ENCODE measurements at regions not wholly inside any gene's neighbourhood (a gene's known extent, or its start where the extent isn't known, plus 50 kb on each side); places are given as distances from the start of the nearest gene placed in this dataset.

DNA sequence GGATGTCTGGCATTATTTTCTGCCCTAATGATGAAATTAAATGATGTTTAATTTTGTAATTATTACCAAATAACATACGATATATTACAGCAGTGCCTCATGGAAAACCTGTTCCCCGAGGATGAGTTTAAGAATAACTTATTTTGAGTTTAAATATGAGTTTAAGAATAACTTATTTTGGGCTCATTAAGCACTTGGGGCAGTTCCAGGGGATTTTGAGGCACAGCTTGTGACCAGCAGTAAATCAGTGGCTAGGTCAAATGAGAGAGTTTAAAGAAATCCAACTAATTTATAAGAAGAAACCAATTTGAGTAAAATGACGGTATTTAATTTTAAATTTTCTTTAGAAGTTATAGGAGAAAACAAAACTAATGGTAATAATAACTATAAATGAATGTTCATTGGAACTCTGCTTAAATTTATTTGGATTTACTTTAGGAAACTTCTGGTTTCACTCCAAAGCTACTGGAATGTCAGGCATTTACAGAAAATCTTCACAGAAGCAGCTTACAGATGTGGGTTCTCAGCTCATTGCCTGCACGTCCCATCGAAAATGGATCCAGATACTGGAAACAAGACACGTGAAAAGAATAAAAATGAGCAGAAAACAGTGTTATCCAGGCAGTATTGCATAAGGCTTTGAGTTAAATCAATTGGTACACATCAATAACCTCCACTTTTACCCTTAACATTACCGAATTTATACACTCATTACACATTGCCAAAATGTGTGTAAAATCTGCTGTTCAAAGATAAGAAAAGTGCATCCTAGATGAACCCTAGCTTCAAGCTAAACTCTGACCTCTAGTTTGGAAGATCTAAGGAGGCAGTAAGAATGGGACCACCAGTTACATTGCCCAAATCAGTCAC lies 784.5 kb upstream of the IGFBP3 start:
- WGBS, 2 donors, result 54 to 63% methylated on average over 7 of the region's 7 CpGs
- no peaks in the 10 kb centered on the region for H3K27me3 ChIP-seq
- no peaks in the 10 kb centered on the region for H3K36me3 ChIP-seq
- TF ChIP-seq POLR2A (IDR thresholded peaks at IDR 0.05), result no peak
- TF ChIP-seq, protein P1, sequence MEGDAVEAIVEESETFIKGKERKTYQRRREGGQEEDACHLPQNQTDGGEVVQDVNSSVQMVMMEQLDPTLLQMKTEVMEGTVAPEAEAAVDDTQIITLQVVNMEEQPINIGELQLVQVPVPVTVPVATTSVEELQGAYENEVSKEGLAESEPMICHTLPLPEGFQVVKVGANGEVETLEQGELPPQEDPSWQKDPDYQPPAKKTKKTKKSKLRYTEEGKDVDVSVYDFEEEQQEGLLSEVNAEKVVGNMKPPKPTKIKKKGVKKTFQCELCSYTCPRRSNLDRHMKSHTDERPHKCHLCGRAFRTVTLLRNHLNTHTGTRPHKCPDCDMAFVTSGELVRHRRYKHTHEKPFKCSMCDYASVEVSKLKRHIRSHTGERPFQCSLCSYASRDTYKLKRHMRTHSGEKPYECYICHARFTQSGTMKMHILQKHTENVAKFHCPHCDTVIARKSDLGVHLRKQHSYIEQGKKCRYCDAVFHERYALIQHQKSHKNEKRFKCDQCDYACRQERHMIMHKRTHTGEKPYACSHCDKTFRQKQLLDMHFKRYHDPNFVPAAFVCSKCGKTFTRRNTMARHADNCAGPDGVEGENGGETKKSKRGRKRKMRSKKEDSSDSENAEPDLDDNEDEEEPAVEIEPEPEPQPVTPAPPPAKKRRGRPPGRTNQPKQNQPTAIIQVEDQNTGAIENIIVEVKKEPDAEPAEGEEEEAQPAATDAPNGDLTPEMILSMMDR (IDR thresholded peaks at IDR 0.05), result no peak
- peaks cover 4 to 6% of the 10 kb centered on the region in 2 donors for H3K4me1 ChIP-seq
- H3K9me3 ChIP-seq, result no peaks in the 10 kb centered on the region
- H3K27ac ChIP-seq, result no peak overlapping the region
- intact Hi-C loops (cut with DNase I), result no loop called here
- H3K4me3 ChIP-seq (replicated peaks in 1 of 3), result no peak overlapping the region
- peak in 1 of 2 donors; percentile 10 for DNase-seq

DNA sequence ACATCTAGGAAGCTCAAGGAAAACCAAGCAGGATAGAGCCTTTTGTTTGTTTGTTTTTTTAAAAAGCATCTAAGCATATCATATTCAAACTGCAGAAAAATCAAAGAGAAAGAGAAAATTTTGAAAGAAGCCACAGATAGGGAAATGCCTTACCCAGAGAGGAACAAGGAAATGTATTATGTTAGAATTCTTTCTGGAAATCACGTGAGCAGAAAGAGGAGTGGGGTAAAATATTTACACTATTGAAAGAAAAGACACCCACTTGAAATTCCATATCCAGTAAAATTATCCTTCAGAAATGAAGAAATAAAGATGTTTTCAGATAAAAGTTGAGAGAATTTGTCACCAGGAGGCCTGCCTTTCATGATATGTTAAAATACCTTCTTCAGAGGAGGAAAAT lies 775.7 kb upstream of the IGFBP3 start:
- H3K9me3 ChIP-seq, result no peaks in the 10 kb centered on the region
- H3K36me3 ChIP-seq, result no peaks in the 10 kb centered on the region
- WGBS, 2 donors, result 80 to 83% methylated on average over 1 of the region's 1 CpG
- H3K4me3 ChIP-seq (replicated peaks in 1 of 3), result no peak overlapping the region
- no peak for TF ChIP-seq POLR2A (IDR thresholded peaks at IDR 0.05)
- TF ChIP-seq, protein P1 (IDR thresholded peaks at IDR 0.05), result no peak
- no peak overlapping the region for H3K27ac ChIP-seq
- no peaks in the 10 kb centered on the region for H3K27me3 ChIP-seq
- no peak for DNase-seq
- H3K4me1 ChIP-seq, result no peaks in the 10 kb centered on the region
- intact Hi-C loops (cut with DNase I), result no loop called here

DNA sequence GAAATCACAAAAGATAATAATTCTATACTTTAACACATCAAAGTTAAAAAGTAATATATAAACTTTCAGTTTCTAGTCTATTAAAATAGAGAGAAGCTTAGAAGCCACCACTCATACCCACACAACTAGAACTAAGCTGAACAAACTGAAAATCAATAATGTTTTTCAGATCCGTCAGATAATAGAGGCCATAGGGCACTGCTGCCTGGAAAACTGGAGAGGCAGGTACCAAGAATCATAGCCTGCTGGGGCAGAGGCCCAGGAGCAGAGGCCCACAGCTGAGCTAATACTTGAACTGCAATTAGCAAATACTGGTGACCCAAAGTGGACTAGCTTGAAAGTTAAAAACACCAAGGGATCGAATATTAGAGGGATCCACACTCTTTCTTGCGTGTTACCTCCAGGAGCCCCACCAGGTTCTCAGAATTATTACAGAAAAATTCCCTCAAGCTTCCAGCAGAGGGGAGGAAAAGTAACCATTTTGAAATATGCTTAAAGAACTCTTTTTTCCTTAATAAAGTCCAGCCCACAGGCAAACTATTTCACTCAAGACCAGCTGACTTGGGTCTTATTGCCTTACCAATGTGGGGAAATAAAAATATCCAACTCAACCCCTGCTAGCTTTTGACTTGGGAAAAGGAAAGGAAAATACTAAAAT lies 774.1 kb upstream of the IGFBP3 start:
- H3K27ac ChIP-seq, result no peak overlapping the region
- TF ChIP-seq POLR2A (IDR thresholded peaks at IDR 0.05), result no peak
- TF ChIP-seq, protein P1 (IDR thresholded peaks at IDR 0.05), result no peak
- no peaks in the 10 kb centered on the region for H3K36me3 ChIP-seq
- 80 to 92% methylated on average over 3 of the region's 3 CpGs for WGBS, 2 donors
- no peak overlapping the region for H3K4me3 ChIP-seq (replicated peaks in 1 of 3)
- no peak for DNase-seq
- no peaks in the 10 kb centered on the region for H3K27me3 ChIP-seq
- H3K4me1 ChIP-seq, result no peaks in the 10 kb centered on the region
- intact Hi-C loops (cut with DNase I), result no loop called here
- H3K9me3 ChIP-seq, result no peaks in the 10 kb centered on the region

DNA sequence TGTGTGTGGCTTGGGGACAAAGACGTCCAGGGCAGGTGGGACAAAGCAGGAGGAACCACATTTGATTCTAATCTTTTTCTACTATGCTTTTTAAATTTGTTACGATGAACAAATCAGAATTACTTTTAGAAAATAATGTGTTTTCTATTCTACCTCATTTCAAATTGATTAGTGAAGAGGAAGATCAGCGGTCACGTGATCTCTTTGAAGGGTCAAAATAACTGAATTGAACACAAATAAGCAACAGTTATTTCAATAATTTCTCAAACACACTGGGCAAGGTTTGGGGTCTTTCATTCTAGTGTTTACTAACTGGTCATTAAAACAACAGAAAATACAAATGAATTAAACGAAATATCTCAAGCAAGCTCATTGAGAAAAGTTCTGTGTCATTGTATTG lies 773.0 kb upstream of the IGFBP3 start:
- intact Hi-C loops (cut with DNase I), result no loop called here
- H3K27ac ChIP-seq, result no peak overlapping the region
- 76 to 86% methylated on average over 5 of the region's 5 CpGs for WGBS, 2 donors
- TF ChIP-seq POLR2A (IDR thresholded peaks at IDR 0.05), result no peak
- TF ChIP-seq, protein P1 (IDR thresholded peaks at IDR 0.05), result no peak
- no peak for DNase-seq
- no peaks in the 10 kb centered on the region for H3K4me1 ChIP-seq
- no peaks in the 10 kb centered on the region for H3K9me3 ChIP-seq
- H3K36me3 ChIP-seq, result no peaks in the 10 kb centered on the region
- H3K4me3 ChIP-seq (replicated peaks in 1 of 3), result no peak overlapping the region
- no peaks in the 10 kb centered on the region for H3K27me3 ChIP-seq

DNA sequence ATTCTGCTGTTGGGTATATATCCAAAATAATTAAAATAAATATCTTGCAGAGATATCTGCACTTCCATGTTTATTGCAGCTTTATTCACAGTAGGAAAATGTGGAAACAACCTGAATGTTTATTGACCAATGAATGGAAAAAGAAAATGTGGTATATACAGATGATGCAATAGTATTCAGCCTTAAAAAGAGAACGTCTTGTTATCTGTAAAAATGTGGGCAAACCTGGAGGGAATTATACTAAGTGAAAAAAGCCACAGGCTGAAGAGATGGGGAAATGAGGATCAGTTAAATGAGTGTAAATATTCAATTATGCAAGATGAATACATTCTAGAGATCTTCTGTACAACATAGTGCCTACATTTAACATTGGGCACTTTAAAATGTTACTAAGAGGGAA lies 766.1 kb upstream of the IGFBP3 start:
- DNase-seq, result no peak
- no peak overlapping the region for H3K4me3 ChIP-seq (replicated peaks in 1 of 3)
- WGBS, 2 donors, result 84 to 87% methylated on average over 1 of the region's 1 CpG
- no peaks in the 10 kb centered on the region for H3K27me3 ChIP-seq
- no peak for TF ChIP-seq POLR2A (IDR thresholded peaks at IDR 0.05)
- TF ChIP-seq, protein P1 (IDR thresholded peaks at IDR 0.05), result no peak
- no peaks in the 10 kb centered on the region for H3K9me3 ChIP-seq
- intact Hi-C loops (cut with DNase I), result no loop called here
- H3K4me1 ChIP-seq, result no peaks in the 10 kb centered on the region
- no peaks in the 10 kb centered on the region for H3K36me3 ChIP-seq
- no peak overlapping the region for H3K27ac ChIP-seq

Measured in thyroid gland (tissue), 4 donors.